K562 (cell line): ENCODE measurements at regions not wholly inside any gene's neighbourhood (a gene's known extent, or its start where the extent isn't known, plus 50 kb on each side); places are given as distances from the start of the nearest gene placed in this dataset.
A peak's percentile ranks its signal among the peaks of the same experiment; 100 is the strongest.

Experiments used
- ATAC-seq: fragments of 200-7000 bp; cut with Tn5 transposase; 3 replicates; pipeline ENCODE4 v1.9.1; 2020; ENCODE audit warnings: moderate library complexity
- BruUV-seq: library from RNA; stranded (reverse); fragments of 400-500 nt; replicated peaks from 2 replicates; lab custom pipeline; 2021; lab: Mats Ljungman, UMichigan
- CTCF ChIA-PET: fragments of 300-600 bp; formaldehyde crosslinking; extraction: SDS; loops from one replicate; lab custom pipeline; 2021; ENCODE audit warnings: low intra/inter-chr PET ratio; lab: Yijun Ruan, JAX
- POLR2A ChIA-PET: fragments of 300-600, 350-650 bp; sonication (Branson Sonifier 250); formaldehyde crosslinking; extraction: SDS; loops from one replicate; lab custom pipeline; 2021; ENCODE audit warnings: antibody characterized with exemption, inconsistent platforms; lab: Yijun Ruan, JAX
- DNase-seq, 4 experiments: peaks; one replicate each; pipeline versions ENCODE4 v3.0.0 to v3.0.0-alpha.2; 2011 to 2018; ENCODE audit warnings: low spot score in 3 of 4, mixed read lengths in 3 of 4; ENCODE audit errors: extremely low read depth in 1 of 4
- FAIRE-seq: peaks from 2 replicates; lab custom pipeline; 2011; peaks lifted over from hg19 to GRCh38; lab: Jason Lieb, UNC
- H2AFZ ChIP-seq: 2 replicates; pipeline ENCODE4 v1.6.0; 2011; ENCODE audit warnings: low read depth, low read length, control low read depth, inconsistent platforms
- H3K27ac ChIP-seq: fragments of 200-600 bp; 3 replicates; pipeline ENCODE4 v1.8.0; 2011; ENCODE audit warnings: low read depth, mild to moderate bottlenecking, control low read depth, inconsistent platforms, low read length, moderate library complexity, mixed read lengths; ENCODE audit errors: extremely low read depth
- H3K27me3 ChIP-seq, 2 experiments: fragments of 300-600 bp in 1 of 2; 2 replicates in 1 of 2; 3 replicates in 1 of 2; pipeline versions ENCODE4 v1.6.0 to v1.8.0; 2011; ENCODE audit warnings: inconsistent platforms in 2 of 2, low read length in 2 of 2, mild to moderate bottlenecking in 1 of 2, mixed read lengths in 1 of 2, moderate library complexity in 1 of 2; ENCODE audit not compliant: control insufficient read depth in 2 of 2, insufficient read depth in 2 of 2
- H3K36me3 ChIP-seq: fragments of 300-600 bp; 3 replicates; pipeline ENCODE4 v1.8.0; 2011; ENCODE audit warnings: mild to moderate bottlenecking, low read length, inconsistent platforms; ENCODE audit not compliant: control insufficient read depth, insufficient read depth
- H3K4me1 ChIP-seq, 2 experiments: fragments of 200-600 bp in 1 of 2; replicated peaks in 1 of 2; 2 replicates in 1 of 2; 3 replicates in 1 of 2; pipeline versions ENCODE4 v1.5.1 to v1.8.0; 2011; ENCODE audit warnings: inconsistent platforms in 2 of 2, low read length in 2 of 2, mild to moderate bottlenecking in 1 of 2, mixed read lengths in 1 of 2, moderate library complexity in 1 of 2; ENCODE audit not compliant: control insufficient read depth in 2 of 2, insufficient read depth in 2 of 2
- H3K4me2 ChIP-seq: 2 replicates; pipeline ENCODE4 v1.6.1; 2011; ENCODE audit warnings: low read length, control low read depth, inconsistent platforms, mixed read lengths; ENCODE audit not compliant: insufficient read depth
- H3K4me3 ChIP-seq: fragments of 200-600 bp; sonication (generic), shearing (Covaris generic); 2 replicates; pipeline ENCODE4 v1.5.1; 2016; ENCODE audit warnings: control low read depth, inconsistent platforms
- H3K79me2 ChIP-seq: fragments of 200-600 bp; 3 replicates; pipeline ENCODE4 v1.8.0; 2011; ENCODE audit warnings: low read length, inconsistent platforms; ENCODE audit not compliant: control insufficient read depth, insufficient read depth
- H3K9ac ChIP-seq, 2 experiments: 2 replicates each; pipeline versions ENCODE4 v1.6.0 to v1.6.1; 2011; ENCODE audit warnings: low read depth in 2 of 2, low read length in 2 of 2, control low read depth in 1 of 2, inconsistent platforms in 1 of 2, mild to moderate bottlenecking in 1 of 2, mixed read lengths in 1 of 2; ENCODE audit not compliant: insufficient read depth in 1 of 2
- H3K9me1 ChIP-seq: one replicate; pipeline ENCODE4 v1.6.0; 2011; ENCODE audit warnings: inconsistent platforms, mild to moderate bottlenecking, low read length, moderate library complexity; ENCODE audit not compliant: control insufficient read depth, insufficient read depth
- H3K9me3 ChIP-seq: replicated peaks from 2 replicates; pipeline ENCODE4 v1.5.1; 2011; ENCODE audit warnings: low read depth, low read length, inconsistent platforms; ENCODE audit not compliant: control insufficient read depth, insufficient read depth
- H4K20me1 ChIP-seq: replicated peaks from 2 replicates; pipeline ENCODE4 v1.6.1; 2011; ENCODE audit warnings: low read length, inconsistent platforms, mixed read lengths; ENCODE audit not compliant: control insufficient read depth, insufficient read depth
- CBFB ChIP-seq: sonication (generic); formaldehyde crosslinking; IDR thresholded peaks from 2 replicates; pipeline ENCODE4 v1.4.0; 2020; ENCODE audit warnings: mild to moderate bottlenecking, missing genetic modification reagents
- CHD2 ChIP-seq: IDR thresholded peaks from 2 replicates; pipeline ENCODE4 v1.6.1; 2011; ENCODE audit warnings: low read depth, low read length
- EP400 ChIP-seq: fragments of 450-650 bp; IDR thresholded peaks from 2 replicates; pipeline ENCODE4 v1.6.1; 2017; ENCODE audit warnings: antibody characterized with exemption, mild to moderate bottlenecking, moderate library complexity
- GTF2A2 ChIP-seq: IDR thresholded peaks from 2 replicates; pipeline ENCODE4 v1.6.1; 2016; ENCODE audit warnings: mild to moderate bottlenecking, missing genetic modification characterization, missing compliant biosample characterization
- KLF16 ChIP-seq: IDR thresholded peaks from 2 replicates; pipeline ENCODE4 v1.6.1; 2016; ENCODE audit warnings: antibody characterized with exemption
- NFIC ChIP-seq: fragments of 450-650 bp; IDR thresholded peaks from 2 replicates; pipeline ENCODE4 v1.6.1; 2017; ENCODE audit warnings: mild to moderate bottlenecking, inconsistent platforms
- NR2C1 ChIP-seq, 2 experiments: fragments of 450-650 bp; IDR thresholded peaks; 2 replicates each; pipeline ENCODE4 v1.6.1; 2017; ENCODE audit warnings: mild to moderate bottlenecking in 2 of 2, antibody characterized with exemption in 1 of 2, inconsistent platforms in 1 of 2, missing compliant biosample characterization in 1 of 2, missing genetic modification characterization in 1 of 2
- RUNX1 ChIP-seq: sonication (generic); IDR thresholded peaks from 2 replicates; pipeline ENCODE4 v1.6.1; 2016; ENCODE audit warnings: antibody characterized with exemption, low read depth
- SUPT5H ChIP-seq: fragments of 450-650 bp; IDR thresholded peaks from 2 replicates; pipeline ENCODE4 v1.6.1; 2016
- ZNF146 ChIP-seq: IDR thresholded peaks from one replicate; pipeline ENCODE4 v1.6.1; 2018; ENCODE audit warnings: missing compliant biosample characterization; ENCODE audit not compliant: unreplicated experiment
- WGBS: fragments of 100-300 bp; shearing (Covaris generic); methylation state at CpG from one replicate; pipeline ENCODE4 v1.1.6; 2016; ENCODE audit warnings: low coverage, mixed read lengths; ENCODE audit not compliant: insufficient coverage; ENCODE audit errors: missing lambda C conversion rate; 5-methylcytosine and 5-hydroxymethylcytosine counted together
- in situ Hi-C: fragments of 300-500 bp; cut with MboI; formaldehyde crosslinking; loops from 4 replicates; pipeline ENCODE4 v1.15.0; 2018; ENCODE audit warnings: inconsistent platforms, mixed read lengths
- intact Hi-C: fragments of 100-400 bp; cut with micrococcal nuclease; formaldehyde crosslinking; loops from 2 replicates; pipeline ENCODE4 v1.14.2; 2022
- TF ChIP-seq, protein P1 (sequence below): sonication (generic); formaldehyde crosslinking; IDR thresholded peaks from 2 replicates; pipeline ENCODE4 v1.8.0; 2023; ENCODE audit warnings: missing genetic modification reagents, mild to moderate bottlenecking, borderline replicate concordance
- TF ChIP-seq, protein P2 (sequence below): fragments of 450-650 bp; formaldehyde crosslinking; IDR thresholded peaks from 2 replicates; pipeline ENCODE4 v1.4.0; 2020; ENCODE audit warnings: mild to moderate bottlenecking, moderate library complexity

DNA sequence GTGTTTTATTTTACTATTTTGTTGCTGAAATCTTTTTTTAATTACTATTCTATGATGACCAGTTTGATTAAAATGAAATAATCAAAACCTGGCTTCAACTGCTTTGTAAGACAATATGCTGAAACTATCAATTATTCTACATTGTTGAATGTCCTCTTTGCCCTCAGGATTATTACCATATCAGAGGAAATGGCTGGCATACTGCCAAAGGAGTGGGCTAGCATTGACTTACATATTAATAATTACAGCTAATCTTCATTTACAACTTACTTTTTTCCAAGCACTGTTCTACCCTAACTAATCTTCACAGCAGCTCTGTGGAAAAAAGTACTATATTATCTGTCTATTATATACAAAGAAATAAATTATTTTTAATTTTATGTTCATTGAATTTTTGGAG lies 560.5 kb downstream of the BCKDHB start:
- DNase-seq (no peak), FAIRE-seq (no peak), ATAC-seq (no peak)
- Histone ChIP-seq H3K9me1 (no peaks in the 10 kb centered on the region), H3K27me3 (no peaks in the 10 kb centered on the region), H3K79me2 (no peaks in the 10 kb centered on the region), H3K36me3 (no peaks in the 10 kb centered on the region), H3K4me3 (no peak overlapping the region), H3K27ac (no peak overlapping the region), H3K9ac (no peak overlapping the region), H3K4me2 (no peak overlapping the region), H3K4me1 (no peaks in the 10 kb centered on the region), H2AFZ (no peak overlapping the region), H3K9me3 (0 out of 2 replicates have a peak, but pooled peaks cover 2% of the 10 kb centered on the region), H4K20me1 (no peaks in the 10 kb centered on the region)
- in situ Hi-C loops (no loop called here), intact Hi-C loops (no loop called here)
- ChIA-PET POLR2A (no interaction called here), CTCF (no interaction called here)
- no peak for TF ChIP-seq SUPT5H
- TF ChIP-seq NFIC, result peak; percentile 34; the same call in 1 of the 2 replicates
- BruUV-seq, result no TSS peak

DNA sequence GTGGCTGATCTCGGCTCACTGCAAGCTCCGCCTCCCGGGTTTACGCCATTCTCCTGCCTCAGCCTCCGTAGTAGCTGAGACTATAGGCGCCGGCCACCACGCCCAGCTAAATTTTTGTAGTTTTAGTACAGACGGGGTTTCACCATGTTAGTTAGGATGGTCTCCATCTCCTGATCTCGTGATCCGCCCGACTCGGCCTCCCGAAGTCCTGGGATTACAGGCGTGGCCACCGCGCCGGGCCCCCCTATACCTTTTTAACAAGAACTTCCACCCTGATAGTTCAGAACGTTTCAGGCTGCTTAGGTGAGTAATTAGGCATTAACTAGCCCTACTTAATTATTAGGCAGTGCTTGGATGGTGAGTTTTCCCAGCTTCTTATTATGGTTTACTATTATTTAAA lies 552.5 kb downstream of the BCKDHB start:
- Histone ChIP-seq H4K20me1 (no peaks in the 10 kb centered on the region), H3K27me3 (no peaks in the 10 kb centered on the region), H3K79me2 (no peaks in the 10 kb centered on the region), H3K9me3 (no peaks in the 10 kb centered on the region), H3K27ac (no peak overlapping the region), H3K4me1 (no peaks in the 10 kb centered on the region), H2AFZ (no peak overlapping the region), H3K4me3 (no peak overlapping the region), H3K36me3 (no peaks in the 10 kb centered on the region), H3K4me2 (no peak overlapping the region), H3K9me1 (no peaks in the 10 kb centered on the region), H3K9ac (no peak overlapping the region)
- POLR2A ChIA-PET, result no interaction called here
- ATAC-seq, result no peak
- intact Hi-C loops (no loop called here), in situ Hi-C loops (no loop called here)
- 1% methylated on average over 19 of the region's 19 CpGs for WGBS
- CTCF ChIA-PET, result no interaction called here
- DNase-seq, result no peak
- FAIRE-seq, result no peak
- BruUV-seq, result no TSS peak
- TF ChIP-seq NR2C1 (IDR thresholded peaks at IDR 0.05) (no peak), NR2C1 (tag; IDR thresholded peaks at IDR 0.05) (no peak), GTF2A2 (tag) (no peak), CBFB (no peak), CHD2 (no peak), KLF16 (no peak), RUNX1 (no peak), EP400 (no peak), ZNF146 (CRISPR knock-in tag) (no peak)
- TF ChIP-seq, protein P1, sequence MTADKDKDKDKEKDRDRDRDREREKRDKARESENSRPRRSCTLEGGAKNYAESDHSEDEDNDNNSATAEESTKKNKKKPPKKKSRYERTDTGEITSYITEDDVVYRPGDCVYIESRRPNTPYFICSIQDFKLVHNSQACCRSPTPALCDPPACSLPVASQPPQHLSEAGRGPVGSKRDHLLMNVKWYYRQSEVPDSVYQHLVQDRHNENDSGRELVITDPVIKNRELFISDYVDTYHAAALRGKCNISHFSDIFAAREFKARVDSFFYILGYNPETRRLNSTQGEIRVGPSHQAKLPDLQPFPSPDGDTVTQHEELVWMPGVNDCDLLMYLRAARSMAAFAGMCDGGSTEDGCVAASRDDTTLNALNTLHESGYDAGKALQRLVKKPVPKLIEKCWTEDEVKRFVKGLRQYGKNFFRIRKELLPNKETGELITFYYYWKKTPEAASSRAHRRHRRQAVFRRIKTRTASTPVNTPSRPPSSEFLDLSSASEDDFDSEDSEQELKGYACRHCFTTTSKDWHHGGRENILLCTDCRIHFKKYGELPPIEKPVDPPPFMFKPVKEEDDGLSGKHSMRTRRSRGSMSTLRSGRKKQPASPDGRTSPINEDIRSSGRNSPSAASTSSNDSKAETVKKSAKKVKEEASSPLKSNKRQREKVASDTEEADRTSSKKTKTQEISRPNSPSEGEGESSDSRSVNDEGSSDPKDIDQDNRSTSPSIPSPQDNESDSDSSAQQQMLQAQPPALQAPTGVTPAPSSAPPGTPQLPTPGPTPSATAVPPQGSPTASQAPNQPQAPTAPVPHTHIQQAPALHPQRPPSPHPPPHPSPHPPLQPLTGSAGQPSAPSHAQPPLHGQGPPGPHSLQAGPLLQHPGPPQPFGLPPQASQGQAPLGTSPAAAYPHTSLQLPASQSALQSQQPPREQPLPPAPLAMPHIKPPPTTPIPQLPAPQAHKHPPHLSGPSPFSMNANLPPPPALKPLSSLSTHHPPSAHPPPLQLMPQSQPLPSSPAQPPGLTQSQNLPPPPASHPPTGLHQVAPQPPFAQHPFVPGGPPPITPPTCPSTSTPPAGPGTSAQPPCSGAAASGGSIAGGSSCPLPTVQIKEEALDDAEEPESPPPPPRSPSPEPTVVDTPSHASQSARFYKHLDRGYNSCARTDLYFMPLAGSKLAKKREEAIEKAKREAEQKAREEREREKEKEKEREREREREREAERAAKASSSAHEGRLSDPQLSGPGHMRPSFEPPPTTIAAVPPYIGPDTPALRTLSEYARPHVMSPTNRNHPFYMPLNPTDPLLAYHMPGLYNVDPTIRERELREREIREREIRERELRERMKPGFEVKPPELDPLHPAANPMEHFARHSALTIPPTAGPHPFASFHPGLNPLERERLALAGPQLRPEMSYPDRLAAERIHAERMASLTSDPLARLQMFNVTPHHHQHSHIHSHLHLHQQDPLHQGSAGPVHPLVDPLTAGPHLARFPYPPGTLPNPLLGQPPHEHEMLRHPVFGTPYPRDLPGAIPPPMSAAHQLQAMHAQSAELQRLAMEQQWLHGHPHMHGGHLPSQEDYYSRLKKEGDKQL (CRISPR knock-in tag), result no peak
- TF ChIP-seq, protein P2, sequence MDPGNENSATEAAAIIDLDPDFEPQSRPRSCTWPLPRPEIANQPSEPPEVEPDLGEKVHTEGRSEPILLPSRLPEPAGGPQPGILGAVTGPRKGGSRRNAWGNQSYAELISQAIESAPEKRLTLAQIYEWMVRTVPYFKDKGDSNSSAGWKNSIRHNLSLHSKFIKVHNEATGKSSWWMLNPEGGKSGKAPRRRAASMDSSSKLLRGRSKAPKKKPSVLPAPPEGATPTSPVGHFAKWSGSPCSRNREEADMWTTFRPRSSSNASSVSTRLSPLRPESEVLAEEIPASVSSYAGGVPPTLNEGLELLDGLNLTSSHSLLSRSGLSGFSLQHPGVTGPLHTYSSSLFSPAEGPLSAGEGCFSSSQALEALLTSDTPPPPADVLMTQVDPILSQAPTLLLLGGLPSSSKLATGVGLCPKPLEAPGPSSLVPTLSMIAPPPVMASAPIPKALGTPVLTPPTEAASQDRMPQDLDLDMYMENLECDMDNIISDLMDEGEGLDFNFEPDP (CRISPR knock-in tag), result no peak
